Fibroblast of skin of left quadriceps (primary cell): ENCODE measurements at regions not wholly inside any gene's neighbourhood (a gene's known extent, or its start where the extent isn't known, plus 50 kb on each side); places are given as distances from the start of the nearest gene placed in this dataset.

Experiments used
- DNase-seq, 2 experiments: peaks; one replicate each; pipeline ENCODE4 v3.0.0-alpha.2; 2013; ENCODE audit warnings: low read depth in 2 of 2

- DNase-seq, result no peak
Measured at GRCh38 chr15:87631775-87632174, 624.8 kb downstream of the NTRK3 start.

GRCh38 chr15:87631093-87631492 lies 625.4 kb downstream of the NTRK3 start:
- no peak for DNase-seq

- DNase-seq, result no peak
Measured at GRCh38 chr15:87628311-87628710, 628.2 kb downstream of the NTRK3 start.

GRCh38 chr15:87626860-87627259 lies 629.7 kb downstream of the NTRK3 start:
- DNase-seq, result no peak

- DNase-seq, result no peak
Measured at GRCh38 chr15:87623832-87624231, 632.7 kb downstream of the NTRK3 start.

- no peak for DNase-seq
Measured at GRCh38 chr15:87620393-87620792, 636.1 kb downstream of the NTRK3 start.

GRCh38 chr15:87619161-87619960 lies 637.2 kb downstream of the NTRK3 start:
- peak; percentile 63 to 70 for DNase-seq

GRCh38 chr15:87618203-87618725 lies 638.3 kb downstream of the NTRK3 start:
- DNase-seq, result no peak

- DNase-seq, result no peak
Measured at GRCh38 chr15:87614704-87615103, 641.8 kb downstream of the NTRK3 start.

GRCh38 chr15:87610366-87610765 lies 646.2 kb downstream of the NTRK3 start:
- no peak for DNase-seq

- no peak for DNase-seq
Measured at GRCh38 chr15:87609894-87610293, 646.6 kb downstream of the NTRK3 start.

- peak; percentile 88 to 89 for DNase-seq
Measured at GRCh38 chr15:87609474-87609873, 647.1 kb downstream of the NTRK3 start.

GRCh38 chr15:87608238-87609028 lies 648.1 kb downstream of the NTRK3 start:
- no peak for DNase-seq

- DNase-seq, result no peak
Measured at GRCh38 chr15:87606971-87607370, 649.6 kb downstream of the NTRK3 start.

GRCh38 chr15:87604857-87605446 lies 651.6 kb downstream of the NTRK3 start:
- DNase-seq, result no peak

- DNase-seq, result no peak
Measured at GRCh38 chr15:87602371-87602770, 654.2 kb downstream of the NTRK3 start.

- no peak for DNase-seq
Measured at GRCh38 chr15:87599616-87600015, 656.9 kb downstream of the NTRK3 start.

- DNase-seq, result no peak
Measured at GRCh38 chr15:87597346-87598052, 659.0 kb downstream of the NTRK3 start.

GRCh38 chr15:87591582-87591981 lies 665.0 kb downstream of the NTRK3 start:
- DNase-seq, result no peak

- DNase-seq, result no peak
Measured at GRCh38 chr15:87591042-87591441, 665.5 kb downstream of the NTRK3 start.

GRCh38 chr15:87589134-87589533 lies 667.4 kb downstream of the NTRK3 start:
- no peak for DNase-seq

GRCh38 chr15:87582169-87582568 lies 674.4 kb downstream of the NTRK3 start:
- DNase-seq, result no peak
